HG03103 (cell line): ENCODE measurements at regions not wholly inside any gene's neighbourhood (a gene's known extent, or its start where the extent isn't known, plus 50 kb on each side); places are given as distances from the start of the nearest gene placed in this dataset.

ENCODE experiments used
- ATAC-seq: cut with Tn5 transposase; IDR thresholded peaks from one replicate; pipeline ENCODE4 v1.9.1; 2021; ENCODE audit warnings: low read depth; ENCODE audit not compliant: unreplicated experiment

DNA sequence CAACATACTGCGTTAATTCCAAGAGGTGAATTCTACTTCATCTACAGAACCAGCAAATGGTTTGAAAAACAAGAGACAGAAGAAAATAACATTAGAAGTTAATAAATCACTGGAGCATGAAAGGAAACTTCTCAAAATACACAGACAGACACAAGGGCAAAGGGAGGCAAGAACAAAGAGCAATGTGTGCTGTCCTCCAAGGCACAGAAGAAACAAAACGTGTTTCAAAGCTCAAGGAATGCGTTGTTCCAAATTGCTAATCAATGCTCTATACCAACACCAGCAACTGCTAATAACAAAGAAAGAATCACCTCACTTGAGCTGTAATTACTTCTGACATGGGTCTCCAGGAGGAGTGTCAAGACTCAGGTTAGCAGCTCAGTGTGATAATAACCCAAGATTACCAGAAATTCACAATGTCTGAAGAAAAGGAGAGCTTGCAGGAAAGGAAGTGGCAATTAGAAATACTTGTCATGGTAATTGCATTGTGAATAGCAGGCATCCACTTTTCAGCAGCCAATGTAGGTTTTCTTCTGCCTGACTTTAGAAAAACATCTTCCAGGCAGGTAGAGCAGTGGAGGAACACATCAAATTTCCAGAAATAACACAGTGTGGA, 175.4 kb downstream of the SEC16B start:
- no peak for ATAC-seq

DNA sequence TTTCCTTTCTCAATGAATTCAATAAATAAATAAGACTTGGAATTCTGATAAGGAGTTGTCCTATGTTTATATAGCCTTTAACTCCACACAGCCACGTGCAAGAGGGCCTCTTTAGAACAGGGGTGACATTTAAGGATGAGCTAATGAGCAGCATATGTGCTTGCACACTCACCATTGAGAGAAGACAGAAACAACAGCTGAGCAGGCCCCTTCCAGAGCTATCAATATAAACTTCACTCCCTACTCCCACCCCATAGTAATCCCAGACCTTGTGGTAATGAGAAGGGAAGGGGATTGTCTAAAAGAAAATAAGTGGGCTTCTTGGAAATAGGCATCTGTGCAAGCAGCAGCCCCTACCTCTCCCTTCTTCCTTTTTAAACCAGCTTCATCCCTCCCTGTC, 176.0 kb downstream of the SEC16B start:
- ATAC-seq, result no peak

DNA sequence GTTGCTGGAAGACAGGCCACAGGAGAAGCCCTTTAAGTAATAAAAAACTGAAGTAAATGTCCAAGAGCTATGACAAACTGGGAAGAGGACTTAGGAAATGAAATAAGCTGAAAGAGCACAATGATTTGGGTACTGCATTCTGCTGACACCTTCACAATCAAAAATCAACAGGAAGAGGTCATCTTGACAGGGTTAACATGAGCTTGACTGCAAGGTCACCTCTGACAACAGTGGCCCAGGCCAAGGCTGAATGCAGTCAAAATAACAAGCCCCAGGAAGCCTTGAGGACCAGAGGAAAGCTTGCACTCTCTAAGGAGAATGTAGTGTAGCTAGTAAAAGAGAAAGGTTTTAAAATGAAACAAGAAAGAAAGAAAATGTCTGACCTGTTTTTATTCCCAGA, 179.3 kb downstream of the SEC16B start:
- no peak for ATAC-seq

DNA sequence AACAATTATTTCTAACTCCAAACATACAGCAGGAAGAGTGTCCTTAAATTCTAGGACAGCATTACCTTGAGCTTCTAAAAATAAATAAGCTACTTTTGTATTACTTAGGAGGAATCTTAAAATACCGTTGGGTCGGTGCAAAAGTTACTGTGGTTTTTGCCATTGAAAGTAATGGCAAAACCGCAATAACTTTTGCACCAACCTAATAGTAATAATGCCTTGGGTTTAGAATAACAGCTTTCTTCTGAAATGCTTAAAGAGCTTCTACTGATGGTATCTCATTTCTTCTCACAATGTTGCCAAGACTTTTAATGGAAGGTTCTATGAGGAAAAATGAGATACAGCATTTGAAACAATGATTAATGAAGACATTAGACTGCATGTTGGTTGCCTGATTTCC, 179.9 kb downstream of the SEC16B start:
- no peak for ATAC-seq

DNA sequence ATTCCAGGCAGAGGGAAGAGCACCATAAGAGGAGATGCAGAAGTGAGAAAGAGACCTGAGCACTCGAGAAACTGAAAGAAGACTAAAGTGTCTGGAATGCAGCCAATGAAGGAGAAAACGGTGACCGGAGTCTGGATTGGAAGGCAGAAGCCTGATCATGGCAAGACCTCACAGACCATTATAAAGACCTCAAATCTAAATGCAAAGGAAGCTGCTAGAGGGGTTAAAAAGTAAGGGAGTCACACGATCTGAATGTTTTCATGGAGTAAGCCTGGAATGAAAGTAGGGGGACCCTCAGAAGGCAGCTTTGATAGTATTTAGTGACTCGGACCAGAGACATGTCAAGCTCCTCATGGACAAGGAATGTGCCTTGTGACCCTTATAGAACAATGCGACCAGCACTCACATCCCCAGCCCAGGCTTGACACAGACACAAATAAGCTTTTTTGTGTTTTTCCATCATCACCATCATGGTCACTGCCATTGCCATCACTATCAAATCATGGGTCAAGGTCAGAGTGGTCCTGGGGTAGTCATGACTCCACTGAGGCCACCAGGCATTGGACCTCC, 183.6 kb downstream of the SEC16B start:
- no peak for ATAC-seq

DNA sequence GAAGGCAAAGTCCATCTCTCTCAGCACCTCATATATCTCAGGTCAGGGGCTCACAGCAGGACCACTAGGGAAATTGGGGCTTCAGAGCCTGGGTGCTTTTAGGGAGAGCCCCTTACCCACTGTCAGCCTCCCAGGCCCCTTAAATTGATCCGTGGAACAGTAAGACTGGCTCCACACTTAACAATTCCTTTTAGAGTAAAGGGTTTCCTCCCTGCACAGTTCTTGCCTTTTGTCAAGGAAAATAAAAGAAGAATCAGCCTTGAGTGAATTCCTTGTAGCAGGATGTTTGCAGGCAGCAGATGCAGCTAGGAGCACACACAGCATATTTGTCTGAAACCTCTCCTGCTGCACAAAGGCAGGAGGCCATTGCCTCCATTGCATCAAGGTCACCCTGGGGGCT, 184.9 kb downstream of the SEC16B start:
- ATAC-seq, result no peak

DNA sequence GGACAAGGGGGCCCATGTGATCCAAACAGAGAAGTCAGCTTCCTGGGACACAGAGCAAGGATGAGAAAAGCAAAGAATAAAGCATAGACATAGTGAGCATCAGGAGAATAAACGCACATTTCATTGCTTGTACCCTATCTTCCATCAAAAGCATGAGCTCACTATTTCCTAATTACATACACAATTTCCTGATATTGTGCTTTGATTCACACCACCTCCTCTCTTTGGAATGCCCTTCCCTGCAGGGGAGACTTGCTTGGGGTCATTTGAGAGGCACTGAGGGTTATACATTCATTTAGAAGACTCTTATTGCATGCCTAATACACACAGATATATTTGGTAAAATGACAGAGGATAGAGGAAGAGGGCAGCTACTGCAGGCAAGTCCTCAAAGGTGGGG, 185.4 kb downstream of the SEC16B start:
- no peak for ATAC-seq

DNA sequence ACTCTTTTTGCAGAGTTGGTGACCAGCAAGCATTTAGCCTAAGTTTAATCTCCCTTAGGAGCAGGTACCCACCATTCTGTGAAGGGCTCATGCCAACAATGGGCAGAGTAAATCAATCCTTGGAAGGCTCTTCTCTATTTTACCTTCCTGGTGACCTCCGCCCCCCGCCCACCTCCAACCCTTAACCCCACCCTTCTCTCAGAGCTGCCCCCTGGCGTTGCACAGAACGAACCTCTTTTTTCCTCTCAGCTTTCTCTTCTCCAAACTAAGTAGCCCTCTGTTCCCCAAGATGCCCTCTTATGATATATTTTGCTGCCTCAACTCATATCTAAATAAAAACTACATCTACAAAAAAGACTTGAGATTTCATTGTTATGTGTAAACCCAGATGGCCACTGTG, 186.8 kb downstream of the SEC16B start:
- no peak for ATAC-seq

DNA sequence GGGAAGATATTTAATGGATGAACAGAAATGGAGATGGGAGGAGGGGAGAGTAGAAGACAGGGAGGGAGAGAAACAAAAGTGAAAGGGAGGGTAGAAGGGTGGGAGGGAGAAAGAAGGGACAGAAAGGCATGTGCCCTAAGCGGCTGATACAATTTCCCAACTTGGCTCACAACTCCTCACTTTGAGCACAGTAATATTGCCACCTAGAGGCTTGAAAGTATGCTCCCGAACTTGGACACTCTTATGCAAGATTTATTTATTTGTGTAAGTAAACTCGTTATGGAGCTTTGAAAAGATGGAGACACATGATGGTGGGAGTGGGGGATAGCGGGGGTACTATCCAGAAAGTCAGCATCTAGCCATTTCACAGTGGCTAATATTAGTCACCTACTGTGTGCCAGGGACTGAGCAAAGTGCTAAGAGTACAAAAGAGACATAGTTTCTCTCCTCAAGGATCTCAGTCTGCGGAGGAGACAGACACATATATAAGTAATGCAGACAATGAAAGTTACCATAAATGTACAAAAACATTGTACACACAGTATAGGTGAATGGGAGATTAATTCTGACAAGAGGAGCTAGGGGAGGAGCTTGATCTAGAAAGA, 189.7 kb downstream of the SEC16B start:
- no peak for ATAC-seq

DNA sequence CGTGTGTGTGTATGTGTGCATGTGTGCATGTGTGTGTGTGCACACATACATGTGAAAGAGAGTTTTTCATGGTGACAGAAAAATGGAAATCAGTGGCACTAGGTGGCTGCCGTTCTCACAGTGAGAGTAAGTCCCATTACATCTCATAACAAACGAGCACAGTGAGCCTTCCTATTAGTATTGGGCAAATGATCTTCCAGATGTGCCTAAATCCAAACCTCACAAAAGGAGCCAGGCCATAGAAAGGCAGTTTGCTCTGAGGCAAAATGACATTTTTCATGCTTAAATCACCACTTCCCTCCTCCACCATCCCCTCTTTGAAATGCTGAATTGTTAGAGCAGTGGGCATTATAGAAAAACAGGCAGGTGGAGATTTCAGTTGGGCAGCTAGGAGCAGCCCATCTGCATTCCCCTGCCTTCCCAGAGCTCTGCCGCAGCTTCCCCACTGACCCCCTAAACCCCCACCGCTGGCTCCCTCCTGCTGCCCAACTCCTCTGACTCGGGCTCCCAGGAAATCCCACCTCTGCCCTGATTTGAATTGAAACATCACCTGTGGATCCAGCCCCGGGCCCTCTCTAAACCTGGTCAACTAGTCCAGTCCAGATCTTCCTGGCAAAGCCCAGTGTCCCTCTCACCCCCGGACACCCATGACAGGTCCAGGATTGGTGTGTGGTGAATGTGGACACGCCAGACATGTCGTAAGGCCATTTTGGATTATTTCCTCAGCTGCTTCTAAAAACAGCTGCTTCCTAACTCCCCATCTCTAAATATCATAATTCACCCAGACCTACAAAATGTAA, 190.5 kb downstream of the SEC16B start:
- no peak for ATAC-seq

DNA sequence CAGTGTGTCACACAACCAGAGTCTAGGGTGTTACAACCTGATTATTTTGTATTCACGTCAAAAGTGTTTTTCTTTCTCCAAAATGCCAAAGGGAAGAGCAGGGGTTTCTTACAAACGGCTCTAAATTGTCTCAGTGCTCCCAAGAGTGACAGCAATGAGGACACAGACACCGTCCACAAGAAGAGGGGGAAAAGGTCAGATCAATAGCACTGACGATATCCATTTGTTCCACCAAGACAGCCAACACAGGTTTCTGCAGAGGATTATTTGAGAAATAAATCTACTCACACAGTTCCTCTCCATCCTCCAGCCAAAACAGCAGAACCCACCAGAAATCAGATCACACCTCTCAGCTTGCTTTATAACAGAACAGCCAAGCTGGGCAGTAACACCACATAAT, 193.9 kb downstream of the SEC16B start:
- ATAC-seq, result no peak

DNA sequence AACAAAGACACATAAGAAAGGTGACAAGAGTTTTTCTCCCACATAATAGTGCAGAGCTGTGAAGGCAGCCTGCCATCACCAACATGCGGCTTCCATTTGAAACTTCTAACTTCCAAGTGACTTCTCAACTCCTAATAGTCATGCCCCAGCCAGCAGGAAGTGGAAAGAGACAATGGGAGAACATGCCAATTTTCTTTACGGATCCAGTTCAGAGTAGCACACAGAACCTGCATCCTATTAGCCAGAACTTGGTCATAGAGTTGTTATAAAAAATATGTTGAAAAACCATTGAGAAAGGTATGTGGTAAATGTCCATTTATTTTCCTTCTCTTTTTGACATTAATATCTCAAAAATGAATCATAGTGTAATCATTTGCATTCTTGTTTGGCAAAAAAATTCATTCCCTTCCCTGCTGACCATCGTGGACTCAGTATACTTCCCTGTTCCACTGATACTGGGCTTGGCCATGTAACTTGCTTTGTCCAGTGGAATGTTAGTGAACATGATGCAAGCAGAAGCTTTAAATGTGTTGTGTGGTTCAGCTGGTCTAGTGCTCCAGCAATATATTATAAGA, 197.4 kb downstream of the SEC16B start:
- no peak for ATAC-seq

DNA sequence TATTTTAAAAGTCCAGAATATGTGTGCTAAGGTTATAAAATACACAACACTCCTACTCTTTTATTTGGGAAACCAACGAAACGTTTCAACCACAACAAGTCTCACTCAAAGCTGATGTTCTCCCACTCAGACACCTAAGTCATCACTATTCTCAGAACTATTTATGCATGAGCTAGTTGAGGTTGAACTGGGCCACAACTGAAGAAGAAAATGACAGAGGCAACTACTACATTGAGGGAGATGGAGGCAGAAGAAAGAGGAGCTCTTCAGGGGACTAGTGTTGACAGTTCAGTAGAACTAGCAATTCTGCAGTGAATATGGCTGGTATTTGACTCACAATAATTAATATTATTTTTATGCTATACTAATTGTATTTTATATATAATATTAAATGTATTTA, 198.2 kb downstream of the SEC16B start:
- no peak for ATAC-seq

DNA sequence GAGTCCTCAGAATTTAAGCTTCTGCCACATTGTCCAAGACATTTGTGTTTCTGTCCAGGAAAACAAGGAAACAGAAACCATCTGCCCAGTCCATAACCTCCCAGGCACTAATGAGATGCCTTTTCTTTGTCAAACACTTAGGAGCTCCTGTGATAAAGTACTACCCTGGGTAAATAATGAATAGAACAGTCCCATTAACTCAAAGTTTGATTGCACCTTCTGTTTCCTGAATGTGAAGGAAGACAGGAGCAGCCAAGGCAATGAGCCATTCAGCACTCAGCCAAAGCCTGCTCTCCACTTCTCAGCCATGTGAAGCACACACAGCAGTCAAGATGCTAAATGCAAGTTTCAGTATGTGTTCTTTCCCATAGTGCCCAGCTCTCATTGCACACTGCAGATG, 199.8 kb downstream of the SEC16B start:
- no peak for ATAC-seq

DNA sequence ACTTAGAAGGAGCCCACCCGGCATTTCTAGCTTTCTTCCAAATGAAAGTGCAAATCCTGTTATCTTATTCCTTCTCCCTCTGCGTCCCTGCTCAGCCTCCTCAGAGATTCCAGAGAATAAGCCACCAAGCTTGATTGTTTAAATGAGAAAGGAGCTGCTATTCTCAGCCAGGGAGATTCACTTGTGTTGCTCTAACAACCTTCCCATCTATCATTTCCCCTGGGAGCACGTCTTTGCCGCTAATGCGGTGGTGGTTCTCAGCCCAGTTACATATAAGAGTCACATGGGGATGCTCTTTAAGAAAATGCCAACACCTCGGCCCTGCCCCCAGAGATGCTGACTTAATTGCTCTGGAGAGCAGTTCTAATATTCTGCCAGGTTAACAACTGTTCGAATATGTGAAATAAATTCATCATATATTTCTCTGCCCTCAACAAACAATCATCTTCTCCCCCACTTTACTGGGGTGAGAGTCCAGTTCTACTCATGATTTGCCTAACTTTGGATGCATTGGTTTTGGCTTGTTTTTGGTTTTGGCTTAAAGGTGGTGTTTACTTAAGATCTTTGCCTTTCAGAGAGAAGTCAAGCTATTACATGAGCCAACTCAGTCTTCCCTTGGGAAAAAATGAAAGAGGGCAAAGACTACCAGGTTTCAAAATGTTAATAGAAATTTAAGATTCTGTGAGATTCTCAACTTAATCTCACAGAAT, 213.9 kb downstream of the SEC16B start:
- no peak for ATAC-seq

DNA sequence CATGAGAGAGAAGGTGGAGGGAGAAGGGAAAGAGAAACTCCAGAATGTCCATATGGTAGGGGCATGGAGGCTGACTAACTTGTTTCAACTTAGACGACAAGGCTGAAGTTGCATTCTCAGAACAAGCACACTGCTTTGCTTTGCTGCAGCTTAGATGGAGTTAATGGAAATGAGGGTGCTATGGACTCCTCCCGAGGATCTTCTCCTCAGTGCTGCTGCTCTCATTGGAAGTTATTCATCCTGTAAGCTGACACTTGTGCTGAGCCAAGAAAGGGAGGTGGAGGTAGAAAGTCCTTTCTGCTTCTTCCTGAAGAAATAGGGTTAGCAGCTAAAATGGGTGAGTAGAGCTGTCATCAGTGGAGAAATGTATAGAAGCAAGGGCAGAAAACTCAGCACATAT, 215.3 kb downstream of the SEC16B start:
- ATAC-seq, result no peak

DNA sequence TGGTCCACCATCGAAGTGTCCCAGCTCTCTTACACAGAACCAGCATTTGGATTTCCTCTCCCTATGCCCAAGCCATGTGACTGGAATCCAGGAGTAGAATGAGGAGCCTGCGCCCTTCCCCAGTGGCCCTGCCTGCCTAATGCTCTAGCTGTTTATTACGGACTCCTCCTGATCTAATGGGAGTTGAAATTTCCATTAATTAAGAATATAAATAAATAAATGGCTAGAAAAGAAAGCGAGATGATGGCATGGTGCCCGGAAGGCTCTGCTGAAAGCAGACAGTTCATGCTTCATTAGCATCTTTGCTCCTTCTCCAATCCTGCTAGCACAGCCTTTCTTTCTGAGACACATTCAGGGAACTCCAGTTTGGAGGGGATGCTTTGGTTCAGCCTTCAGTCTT, 216.2 kb downstream of the SEC16B start:
- ATAC-seq, result no peak

DNA sequence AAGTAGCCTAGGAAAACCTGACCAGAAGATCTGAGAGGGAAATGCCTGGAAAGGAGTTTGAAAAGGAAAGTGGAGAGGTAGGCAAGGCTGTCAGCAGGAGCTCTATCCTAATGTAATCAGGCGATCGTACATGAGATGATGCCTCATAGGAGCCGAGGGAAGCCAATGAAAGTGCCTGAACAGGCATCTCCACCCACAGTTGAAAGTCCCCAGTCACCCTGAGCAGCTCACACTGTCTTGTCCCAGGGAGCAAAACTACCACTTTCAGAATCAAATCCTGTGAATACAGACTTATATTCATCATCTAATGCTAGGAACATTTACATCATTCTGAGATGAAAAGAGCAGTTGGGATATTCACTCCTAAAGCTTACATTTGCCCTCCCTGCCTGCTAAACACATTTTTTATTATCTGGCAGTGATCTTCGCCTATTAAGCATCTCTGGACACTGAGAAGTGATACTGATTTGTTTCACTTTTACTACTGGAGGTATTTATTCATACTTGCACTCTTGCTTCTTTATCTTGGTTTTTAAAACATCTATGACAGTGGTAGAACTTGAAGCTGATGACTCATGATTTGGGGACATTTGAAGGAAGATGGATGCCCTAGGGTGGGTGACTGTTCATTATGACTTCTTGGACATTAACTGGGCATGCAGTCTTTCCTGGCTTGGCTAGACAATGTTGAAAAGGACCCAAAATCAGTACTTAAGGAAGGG, 221.6 kb downstream of the SEC16B start:
- no peak for ATAC-seq

DNA sequence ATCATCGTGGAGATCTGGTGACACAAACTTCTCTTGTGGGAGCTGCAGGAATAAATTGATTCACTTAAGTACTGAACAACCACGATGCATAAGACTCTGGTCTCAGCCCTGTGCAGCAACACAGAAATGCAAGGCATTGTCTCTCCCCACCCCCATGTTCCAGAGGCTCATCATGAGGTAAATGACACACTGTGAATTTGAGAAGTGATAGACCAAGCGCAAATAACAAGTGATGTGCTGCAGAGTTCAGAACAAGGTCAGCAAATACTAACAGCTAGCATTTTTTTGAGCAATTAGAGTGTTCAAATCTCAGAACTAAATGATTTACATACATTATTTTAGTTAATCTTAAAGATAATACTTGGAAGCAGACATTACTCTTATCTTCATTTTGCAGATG, 223.7 kb downstream of the SEC16B start:
- ATAC-seq, result no peak

DNA sequence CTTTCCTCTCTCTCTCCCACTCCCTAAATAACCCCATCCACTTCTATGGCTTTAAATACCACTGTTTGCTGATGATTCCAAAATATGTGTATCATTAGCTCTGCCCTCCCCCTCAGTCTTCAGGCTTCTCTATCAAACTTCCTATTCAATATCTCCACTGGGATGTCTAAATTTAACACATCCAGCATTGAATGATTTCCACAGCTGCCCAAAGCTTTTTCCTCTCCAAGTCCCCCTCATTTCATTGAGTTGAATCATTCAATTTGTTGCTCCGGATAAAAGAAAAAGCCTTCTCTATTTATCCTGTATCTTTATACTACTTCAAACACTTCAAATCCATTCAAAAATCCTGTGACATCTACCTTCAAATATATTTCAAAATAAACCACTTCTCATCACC, 225.0 kb downstream of the SEC16B start:
- no peak for ATAC-seq
